Gastrocnemius medialis (tissue), 4 donors: ENCODE measurements at regions not wholly inside any gene's neighbourhood (a gene's known extent, or its start where the extent isn't known, plus 50 kb on each side); places are given as distances from the start of the nearest gene placed in this dataset.

Experiments used
- CTCF ChIP-seq, 5 experiments: fragments of 450-650 bp in 3 of 5; fragments of 200-600 bp in 2 of 5; sonication (generic) in 2 of 5; IDR thresholded peaks in 4 of 5; conservative IDR thresholded peaks in 1 of 5; 1 replicate in 4 of 5; 2 replicates in 1 of 5; pipeline ENCODE4 v1.5.1; 2016 to 2019; ENCODE audit warnings: antibody characterized with exemption in 5 of 5, mild to moderate bottlenecking in 3 of 5, moderate library complexity in 3 of 5
- POLR2A ChIP-seq, 2 donors: fragments of 450-650 bp; IDR thresholded peaks; one replicate each; pipeline ENCODE4 v1.6.1; 2017; ENCODE audit warnings: antibody characterized with exemption in 2 of 2, mild to moderate bottlenecking in 2 of 2, moderate library complexity in 2 of 2

- no peak for TF ChIP-seq CTCF (IDR thresholded peaks at IDR 0.05 in 4 of 5, conservative IDR thresholded peaks at IDR 0.05 in 1 of 5)
- TF ChIP-seq POLR2A (IDR thresholded peaks at IDR 0.05), result no peak
Measured at GRCh38 chr15:58275785-58276184, 137.6 kb downstream of the AQP9 start.
